DND-41 (cell line): ENCODE measurements at regions not wholly inside any gene's neighbourhood (a gene's known extent, or its start where the extent isn't known, plus 50 kb on each side); places are given as distances from the start of the nearest gene placed in this dataset.

Experiments
- ATAC-seq: fragments of 200-7000 bp; cut with Tn5 transposase; 3 replicates; pipeline ENCODE4 v1.9.1; 2021; ENCODE audit warnings: low read depth; ENCODE audit not compliant: insufficient read depth
- DNase-seq: peaks from one replicate; pipeline ENCODE4 v3.0.0-alpha.2; 2020
- H2AFZ ChIP-seq: 2 replicates; pipeline ENCODE4 v1.6.0; 2012; ENCODE audit warnings: low read depth, low read length
- H3K27ac ChIP-seq: 2 replicates; pipeline ENCODE4 v1.5.1; 2012; ENCODE audit warnings: low read length, inconsistent platforms
- H3K27me3 ChIP-seq: fragments of 200-600 bp; sonication (generic); 2 replicates; pipeline ENCODE4 v1.6.0; 2012; ENCODE audit warnings: low read length, mild to moderate bottlenecking, inconsistent platforms; ENCODE audit not compliant: insufficient read depth, poor library complexity
- H3K36me3 ChIP-seq: 2 replicates; pipeline ENCODE4 v1.5.1; 2012; ENCODE audit warnings: low read length, inconsistent platforms; ENCODE audit not compliant: insufficient read depth
- H3K4me1 ChIP-seq: 2 replicates; pipeline ENCODE4 v1.5.1; 2012; ENCODE audit warnings: mild to moderate bottlenecking, low read length; ENCODE audit not compliant: insufficient read depth
- H3K4me2 ChIP-seq: 2 replicates; pipeline ENCODE4 v1.6.0; 2012; ENCODE audit warnings: mild to moderate bottlenecking, moderate library complexity, low read length, inconsistent platforms; ENCODE audit not compliant: insufficient read depth
- H3K4me3 ChIP-seq, 2 experiments: fragments of 200-600 bp in 1 of 2; shearing (Covaris generic) in 1 of 2; 2 replicates each; pipeline ENCODE4 v1.5.1; 2012 to 2016; ENCODE audit warnings: inconsistent platforms in 2 of 2, low read length in 2 of 2, mild to moderate bottlenecking in 2 of 2, low read depth in 1 of 2, moderate library complexity in 1 of 2
- H3K79me2 ChIP-seq: 2 replicates; pipeline ENCODE4 v1.6.0; 2012; ENCODE audit warnings: low read length, inconsistent platforms; ENCODE audit not compliant: insufficient read depth
- H3K9ac ChIP-seq: 2 replicates; pipeline ENCODE4 v1.6.0; 2012; ENCODE audit warnings: low read depth, mild to moderate bottlenecking, inconsistent platforms, low read length, moderate library complexity
- H3K9me3 ChIP-seq: 2 replicates; pipeline ENCODE4 v1.5.1; 2012; ENCODE audit warnings: low read length, moderate library complexity, mild to moderate bottlenecking, inconsistent platforms; ENCODE audit not compliant: insufficient read depth, severe bottlenecking
- H4K20me1 ChIP-seq: 2 replicates; pipeline ENCODE4 v1.6.0; 2012; ENCODE audit warnings: low read length; ENCODE audit not compliant: insufficient read depth
- CTCF ChIP-seq: IDR thresholded peaks from 2 replicates; pipeline ENCODE4 v1.5.1; 2012; ENCODE audit warnings: borderline replicate concordance, low read length, moderate library complexity, mild to moderate bottlenecking; ENCODE audit not compliant: poor library complexity, severe bottlenecking; ENCODE audit errors: extremely low read depth
- EZH2 ChIP-seq: IDR thresholded peaks from 3 replicates; pipeline ENCODE4 v1.6.1; 2012; ENCODE audit warnings: borderline replicate concordance, low read depth, mild to moderate bottlenecking, moderate library complexity, low read length, inconsistent platforms; ENCODE audit not compliant: severe bottlenecking

- no peak overlapping the region for H3K9ac ChIP-seq
- H2AFZ ChIP-seq: no peak overlapping the region
- no peak overlapping the region for H3K27ac ChIP-seq
- H3K36me3 ChIP-seq: no peaks in the 10 kb centered on the region
- no peak overlapping the region for H3K4me2 ChIP-seq
- no peak overlapping the region for H3K4me3 ChIP-seq
- H4K20me1 ChIP-seq: no peaks in the 10 kb centered on the region
- peaks cover 6% of the 10 kb centered on the region for H3K9me3 ChIP-seq
- TF ChIP-seq CTCF: no peak
- no peak for TF ChIP-seq EZH2
- no peaks in the 10 kb centered on the region for H3K79me2 ChIP-seq
- DNase-seq (no peak), ATAC-seq (no peak)
- H3K4me1 ChIP-seq: no peaks in the 10 kb centered on the region
- no peaks in the 10 kb centered on the region for H3K27me3 ChIP-seq
Observed at GRCh38 chr2:49804111-49804510, 649.8 kb upstream of the FSHR start.

- no peak for TF ChIP-seq EZH2
- TF ChIP-seq CTCF: no peak
- no peak overlapping the region for H3K4me3 ChIP-seq
- H3K4me2 ChIP-seq: no peak overlapping the region
- H3K9ac ChIP-seq: no peak overlapping the region
- H3K27me3 ChIP-seq: no peaks in the 10 kb centered on the region
- no peaks in the 10 kb centered on the region for H3K36me3 ChIP-seq
- no peaks in the 10 kb centered on the region for H4K20me1 ChIP-seq
- H3K4me1 ChIP-seq: no peaks in the 10 kb centered on the region
- no peak for DNase-seq
- no peak for ATAC-seq
- no peaks in the 10 kb centered on the region for H3K79me2 ChIP-seq
- H3K9me3 ChIP-seq: peaks cover 6% of the 10 kb centered on the region
- no peak overlapping the region for H2AFZ ChIP-seq
- no peak overlapping the region for H3K27ac ChIP-seq
Observed at GRCh38 chr2:49801898-49802450, 647.7 kb upstream of the FSHR start.

- H3K4me2 ChIP-seq: no peak overlapping the region
- ATAC-seq (no peak), DNase-seq (no peak)
- no peak overlapping the region for H2AFZ ChIP-seq
- H3K79me2 ChIP-seq: no peaks in the 10 kb centered on the region
- no peak overlapping the region for H3K27ac ChIP-seq
- no peaks in the 10 kb centered on the region for H3K27me3 ChIP-seq
- peaks cover 6% of the 10 kb centered on the region for H3K9me3 ChIP-seq
- no peak overlapping the region for H3K4me3 ChIP-seq
- peaks cover 4% of the 10 kb centered on the region; the same call in 1 of the 2 replicates for H3K4me1 ChIP-seq
- H3K9ac ChIP-seq: no peak overlapping the region
- TF ChIP-seq CTCF (no peak), EZH2 (no peak)
- H4K20me1 ChIP-seq: no peaks in the 10 kb centered on the region
- H3K36me3 ChIP-seq: no peaks in the 10 kb centered on the region
Observed at GRCh38 chr2:49798570-49798969, 644.3 kb upstream of the FSHR start.

- Histone ChIP-seq H3K36me3 (no peaks in the 10 kb centered on the region), H2AFZ (no peak overlapping the region), H3K4me2 (no peak overlapping the region), H3K27ac (no peak overlapping the region), H3K79me2 (no peaks in the 10 kb centered on the region), H3K4me1 (peaks cover 4% of the 10 kb centered on the region; the same call in 1 of the 2 replicates), H3K9me3 (no peaks in the 10 kb centered on the region), H4K20me1 (no peaks in the 10 kb centered on the region), H3K4me3 (no peak overlapping the region), H3K9ac (no peak overlapping the region), H3K27me3 (no peaks in the 10 kb centered on the region)
- TF ChIP-seq CTCF: no peak
- no peak for TF ChIP-seq EZH2
- DNase-seq (no peak), ATAC-seq (0 out of 3 replicates have a peak, but pooled peaks have one; percentile 29)
Observed at GRCh38 chr2:49796266-49796665, 642.0 kb upstream of the FSHR start.
